Dedifferentiated amniotic fluid mesenchymal stem cell (primary cell): ENCODE measurements at regions not wholly inside any gene's neighbourhood (a gene's known extent, or its start where the extent isn't known, plus 50 kb on each side); places are given as distances from the start of the nearest gene placed in this dataset.

Experiments
- DNase-seq: peaks from one replicate; pipeline ENCODE4 v3.0.0-alpha.2; 2016; ENCODE audit errors: extremely low spot score

GRCh38 chr12:5379749-5380496, 52.0 kb upstream of the NTF3 start:
- no peak for DNase-seq
